ENCODE measurements at regions not wholly inside any gene's neighbourhood (a gene's known extent, or its start where the extent isn't known, plus 50 kb on each side); places are given as distances from the start of the nearest gene placed in this dataset.

- WGBS, 2 donors = 90 to 98% methylated on average over 5 of the region's 5 CpGs
- DNase-seq = no peak
- Histone ChIP-seq H3K4me1 (no peaks in the 10 kb centered on the region), H3K36me3 (ENCODE audit: low read depth, missing control alignments) (no peaks in the 10 kb centered on the region), H3K9me3 (no peaks in the 10 kb centered on the region), H3K4me3 (no peak overlapping the region), H3K27ac (no peak overlapping the region), H3K27me3 (no peaks in the 10 kb centered on the region)
- intact Hi-C loops (cut with DNase I; ENCODE audit: low total_unique reads) = no loop called here
- TF ChIP-seq POLR2A (IDR thresholded peaks at IDR 0.05) (no peak), CTCF (IDR thresholded peaks at IDR 0.05) (no peak)
Measured at GRCh38 chr18:42641996-42642395, 473.5 kb downstream of the RIT2 start.

GRCh38 chr18:42644729-42645131, 470.8 kb downstream of the RIT2 start:
- WGBS, 2 donors = 55 to 64% methylated on average over 3 of the region's 3 CpGs
- no peak for DNase-seq

GRCh38 chr18:42649331-42650035, 466.0 kb downstream of the RIT2 start:
- no peak for TF ChIP-seq CTCF (IDR thresholded peaks at IDR 0.05)
- TF ChIP-seq POLR2A (IDR thresholded peaks at IDR 0.05) = no peak
- no peak for DNase-seq
- no peak overlapping the region for H3K4me3 ChIP-seq
- no peaks in the 10 kb centered on the region for H3K4me1 ChIP-seq
- H3K27me3 ChIP-seq = no peaks in the 10 kb centered on the region
- H3K27ac ChIP-seq = no peak overlapping the region
- H3K36me3 ChIP-seq (ENCODE audit: low read depth, missing control alignments) = no peaks in the 10 kb centered on the region
- H3K9me3 ChIP-seq = no peaks in the 10 kb centered on the region
- intact Hi-C loops (cut with DNase I; ENCODE audit: low total_unique reads) = no loop called here
- WGBS, 2 donors = 81 to 95% methylated on average over 5 of the region's 5 CpGs

More at GRCh38 chr18:42644729-42645131, 470.8 kb downstream of the RIT2 start:
- TF ChIP-seq POLR2A (IDR thresholded peaks at IDR 0.05) (no peak), CTCF (IDR thresholded peaks at IDR 0.05) (no peak)
- Histone ChIP-seq H3K27ac (no peak overlapping the region), H3K4me3 (no peak overlapping the region), H3K4me1 (no peaks in the 10 kb centered on the region), H3K27me3 (no peaks in the 10 kb centered on the region), H3K36me3 (ENCODE audit: low read depth, missing control alignments) (no peaks in the 10 kb centered on the region), H3K9me3 (no peaks in the 10 kb centered on the region)
- intact Hi-C loops (cut with DNase I; ENCODE audit: low total_unique reads) = no loop called here

- Histone ChIP-seq H3K4me1 (no peaks in the 10 kb centered on the region), H3K27ac (no peak overlapping the region), H3K4me3 (no peak overlapping the region), H3K9me3 (no peaks in the 10 kb centered on the region), H3K36me3 (ENCODE audit: low read depth, missing control alignments) (no peaks in the 10 kb centered on the region), H3K27me3 (no peaks in the 10 kb centered on the region)
- no peak for DNase-seq
- no peak for TF ChIP-seq POLR2A (IDR thresholded peaks at IDR 0.05)
- TF ChIP-seq CTCF (IDR thresholded peaks at IDR 0.05) = no peak
- 40 to 51% methylated on average over 3 of the region's 3 CpGs for WGBS, 2 donors
- intact Hi-C loops (cut with DNase I; ENCODE audit: low total_unique reads) = no loop called here
Measured at GRCh38 chr18:42654556-42654955, 460.9 kb downstream of the RIT2 start.

GRCh38 chr18:42657551-42657950, 457.9 kb downstream of the RIT2 start:
- no peak for TF ChIP-seq CTCF (IDR thresholded peaks at IDR 0.05)
- no peak for TF ChIP-seq POLR2A (IDR thresholded peaks at IDR 0.05)
- H3K27ac ChIP-seq = no peak overlapping the region
- intact Hi-C loops (cut with DNase I; ENCODE audit: low total_unique reads) = no loop called here

More at GRCh38 chr18:42657551-42657950, 457.9 kb downstream of the RIT2 start:
- DNase-seq = no peak
- no peak overlapping the region for H3K4me3 ChIP-seq
- H3K9me3 ChIP-seq = no peaks in the 10 kb centered on the region
- 86 to 91% methylated on average over 1 of the region's 1 CpG for WGBS, 2 donors
- no peaks in the 10 kb centered on the region for H3K4me1 ChIP-seq
- H3K27me3 ChIP-seq = no peaks in the 10 kb centered on the region
- H3K36me3 ChIP-seq (ENCODE audit: low read depth, missing control alignments) = no peaks in the 10 kb centered on the region

Measured in testis (tissue), 2 donors.